Hematopoietic multipotent progenitor cell treated with erythropoietin and hydrocortisone succinate and interleukin-3 and kit ligand, for 8 days (in vitro differentiated cells): ENCODE measurements at regions not wholly inside any gene's neighbourhood (a gene's known extent, or its start where the extent isn't known, plus 50 kb on each side); places are given as distances from the start of the nearest gene placed in this dataset.
"Not testable (repeated sequence)": the region's sequence is repeated elsewhere in the genome, so short reads cannot be mapped to it uniquely, and the experiment has no call there.

Source experiments
- DNase-seq: peaks from one replicate; pipeline ENCODE4 v3.0.0-alpha.2; 2015

DNA sequence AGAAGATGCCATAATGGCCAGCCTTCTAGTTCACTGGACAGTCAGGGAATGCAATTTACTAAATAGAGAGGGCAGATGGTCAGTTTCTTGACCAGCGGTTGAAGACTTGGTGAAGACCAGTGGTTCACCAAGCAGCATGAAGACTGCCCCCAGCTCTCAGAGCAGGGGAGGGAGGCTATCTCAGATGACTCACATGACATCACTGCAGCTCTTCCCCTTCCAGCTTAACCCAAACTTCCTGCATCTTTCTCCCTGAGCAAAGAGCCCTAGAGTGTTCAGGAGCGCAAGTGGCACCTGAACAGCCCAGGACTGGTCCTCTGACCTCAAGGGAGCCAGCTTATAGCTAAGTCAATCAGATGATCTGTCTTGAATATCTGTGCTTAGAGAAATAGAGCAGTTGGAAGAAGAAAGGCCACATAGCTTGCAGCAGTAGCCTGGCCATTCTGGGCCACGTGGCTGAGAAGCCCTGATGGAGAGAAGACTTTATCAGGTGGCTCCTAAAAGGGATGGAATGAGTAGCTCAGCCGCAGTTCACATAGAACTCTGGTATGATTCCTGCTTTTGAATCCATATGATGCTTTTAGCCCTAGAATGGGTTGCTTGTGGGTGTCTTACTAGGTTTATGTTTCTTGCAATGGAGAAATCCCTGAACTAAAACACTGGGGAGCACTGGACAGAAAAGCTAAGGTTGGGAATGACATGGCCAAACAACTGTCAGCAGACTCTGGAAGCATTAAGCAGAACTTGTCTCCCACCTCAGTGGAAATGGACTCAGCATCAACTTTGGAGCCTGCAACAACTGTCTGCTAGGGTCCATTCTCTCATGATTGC lies 392.1 kb upstream of the CCL2 start:
- no peak for DNase-seq

DNA sequence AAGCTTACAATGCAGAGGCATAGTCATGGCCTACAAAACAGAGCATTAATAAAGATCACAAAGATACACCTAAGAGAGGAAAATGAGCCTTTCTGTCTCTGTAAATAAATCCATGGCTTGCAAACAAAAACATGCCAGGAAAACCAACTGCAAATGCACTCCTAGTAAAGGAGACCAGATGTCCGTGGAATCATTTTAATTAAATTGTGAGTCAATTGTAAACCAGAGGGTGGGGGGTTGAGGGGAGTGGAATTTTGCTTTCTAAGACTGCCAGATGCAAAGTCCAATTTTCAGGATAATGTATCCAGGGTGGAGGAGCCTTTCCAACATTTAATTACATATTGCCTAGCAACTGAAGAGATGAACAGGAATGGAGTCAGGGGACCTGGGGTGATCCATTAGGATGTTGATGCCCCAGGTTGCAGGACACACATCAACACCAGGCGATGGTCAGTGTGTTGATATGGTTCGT lies 390.3 kb upstream of the CCL2 start:
- no peak for DNase-seq

DNA sequence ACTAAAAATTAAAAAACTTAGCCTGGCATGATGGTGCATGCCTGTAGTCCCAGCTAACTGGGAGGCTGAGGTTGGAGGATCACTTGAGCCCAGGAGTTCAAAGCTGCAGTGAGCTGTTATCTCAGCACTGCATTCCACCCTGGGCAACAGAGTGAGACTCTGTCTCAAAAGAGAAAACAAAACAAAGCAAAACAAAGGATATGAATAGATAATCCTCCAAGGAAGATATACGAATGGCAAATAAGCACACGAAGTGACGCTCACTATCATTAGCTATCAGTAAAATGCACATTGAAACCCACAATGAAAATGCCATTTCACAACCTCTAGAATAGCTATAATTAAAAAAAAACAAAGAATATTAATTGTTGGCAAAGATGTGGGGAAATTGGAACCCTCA lies 386.2 kb upstream of the CCL2 start:
- peak; percentile 75 for DNase-seq

- peak; percentile 16 for DNase-seq
Observed at GRCh38 chr17:33870936-33871335, 384.1 kb upstream of the CCL2 start.

DNA sequence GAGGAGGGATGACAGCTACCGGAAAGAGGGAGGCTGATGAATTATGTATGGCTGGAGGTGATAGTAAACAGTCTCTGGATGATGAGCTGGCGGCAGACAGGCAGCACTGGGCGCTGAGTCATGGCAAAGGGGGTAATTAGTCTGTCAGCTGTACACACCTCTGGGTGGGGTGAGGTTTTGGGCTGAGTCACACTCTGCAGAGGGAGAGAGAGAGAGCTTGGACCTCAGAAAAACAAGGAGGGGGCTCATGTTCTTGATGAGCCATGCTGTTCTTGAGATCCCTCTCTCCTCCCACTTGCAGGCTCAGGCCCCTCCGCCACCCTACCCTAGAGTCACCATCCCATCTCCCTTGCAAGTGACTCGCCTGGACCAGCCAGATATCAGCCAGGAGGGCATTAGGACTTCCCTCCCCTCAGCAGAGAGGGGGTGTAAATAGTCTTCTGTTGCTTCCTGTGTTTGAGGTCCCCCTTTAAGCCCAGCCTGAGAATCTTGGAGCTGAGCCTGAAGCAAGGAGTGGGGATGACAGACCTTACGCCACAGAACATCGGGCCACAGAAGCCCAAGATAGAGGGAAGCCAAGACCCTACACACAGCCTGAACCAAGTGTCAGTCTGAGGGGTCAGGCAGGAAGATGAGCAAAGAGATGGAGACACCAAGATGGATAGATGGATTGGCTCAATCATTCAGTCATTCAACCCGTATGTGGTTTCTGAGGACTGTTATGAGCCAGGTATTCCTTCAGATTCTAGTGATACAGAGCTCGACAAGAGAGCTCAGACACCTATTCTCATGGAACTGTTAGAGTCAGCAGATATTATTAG lies 383.2 kb upstream of the CCL2 start:
- DNase-seq: peak; percentile 95

DNA sequence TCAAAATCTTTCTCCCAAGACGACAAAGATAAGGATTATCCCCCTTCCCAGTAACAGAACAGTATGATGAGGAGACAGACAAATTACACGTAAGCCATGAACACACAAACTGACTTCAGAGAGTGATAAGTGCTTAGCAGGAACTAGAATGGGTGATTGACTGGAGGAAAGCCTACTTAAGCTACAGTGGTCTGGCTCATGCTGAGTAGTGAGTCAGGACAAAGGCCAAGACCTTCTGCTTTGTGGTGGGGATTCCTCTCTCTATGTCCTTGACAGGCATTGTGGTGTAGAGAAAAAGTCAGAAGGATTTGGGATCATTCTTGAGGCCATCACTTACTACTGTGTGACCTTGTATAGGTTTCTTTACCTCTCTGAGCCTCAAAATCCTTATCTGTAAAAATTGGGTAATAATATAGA lies 381.9 kb upstream of the CCL2 start:
- DNase-seq: peak; percentile 36

- peak; percentile 98 for DNase-seq
Observed at GRCh38 chr17:33874617-33875060, 380.4 kb upstream of the CCL2 start.

DNA sequence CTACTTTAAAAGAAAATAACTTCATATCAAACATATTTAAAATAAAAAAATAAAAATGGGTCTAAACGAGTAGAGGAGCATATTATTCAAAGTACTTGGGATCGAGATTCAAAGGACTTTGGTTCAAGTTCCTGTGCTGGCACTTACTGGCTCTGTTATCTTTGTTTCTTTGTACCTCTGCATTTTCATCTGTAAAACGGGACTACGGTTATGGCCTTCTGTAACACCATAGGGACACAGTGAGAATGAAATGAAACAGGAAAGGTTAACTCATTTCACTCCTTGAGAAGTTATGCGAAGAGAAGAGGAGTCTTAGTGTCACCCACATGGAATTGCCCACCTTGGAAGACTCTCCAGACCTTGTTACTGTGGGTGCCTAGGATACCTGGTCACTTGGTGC lies 379.1 kb upstream of the CCL2 start:
- DNase-seq: no peak

GRCh38 chr17:33882273-33882672 lies 372.8 kb upstream of the CCL2 start:
- not testable (repeated sequence) for DNase-seq

- DNase-seq: not testable (repeated sequence)
Observed at GRCh38 chr17:33882677-33883076, 372.4 kb upstream of the CCL2 start.

DNA sequence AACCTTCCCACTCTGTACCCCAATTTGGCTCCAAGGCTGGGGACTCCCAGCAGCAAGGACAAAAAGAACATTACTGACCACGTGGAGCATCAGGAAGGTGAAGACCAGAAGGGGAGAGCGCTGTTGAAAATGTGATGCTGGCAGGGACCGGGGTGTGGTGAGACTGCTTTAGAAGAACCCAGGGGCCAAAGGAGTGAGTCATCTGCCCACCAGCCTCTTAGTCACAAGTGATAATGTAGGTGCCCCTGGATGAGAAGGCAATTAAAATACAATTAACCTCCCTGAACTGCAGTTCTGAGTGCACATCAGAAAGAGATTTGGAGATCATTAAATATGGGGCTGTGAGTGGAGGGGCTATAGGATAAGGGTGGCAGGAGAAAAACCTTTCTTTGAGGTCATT lies 366.6 kb upstream of the CCL2 start:
- peak; percentile 58 for DNase-seq

DNA sequence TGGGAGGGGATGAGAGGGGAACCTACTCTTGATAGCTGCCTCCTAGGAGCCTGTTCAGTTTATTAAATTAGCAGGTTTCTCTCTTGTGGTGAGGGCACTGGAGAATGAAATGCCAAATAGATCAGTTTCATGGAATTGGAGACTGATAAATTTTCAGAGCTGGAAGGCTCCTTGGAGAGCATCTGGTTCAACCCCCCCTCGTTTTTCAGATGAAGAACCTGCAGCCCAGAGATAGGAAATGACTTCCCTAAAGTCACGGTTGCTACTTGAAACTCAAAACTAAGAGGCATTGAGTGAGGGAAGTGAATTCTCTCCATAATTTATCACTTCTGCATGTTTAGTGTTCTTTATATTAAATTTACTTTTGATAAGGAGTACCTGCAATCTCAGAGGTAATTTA lies 366.0 kb upstream of the CCL2 start:
- DNase-seq: peak; percentile 76

DNA sequence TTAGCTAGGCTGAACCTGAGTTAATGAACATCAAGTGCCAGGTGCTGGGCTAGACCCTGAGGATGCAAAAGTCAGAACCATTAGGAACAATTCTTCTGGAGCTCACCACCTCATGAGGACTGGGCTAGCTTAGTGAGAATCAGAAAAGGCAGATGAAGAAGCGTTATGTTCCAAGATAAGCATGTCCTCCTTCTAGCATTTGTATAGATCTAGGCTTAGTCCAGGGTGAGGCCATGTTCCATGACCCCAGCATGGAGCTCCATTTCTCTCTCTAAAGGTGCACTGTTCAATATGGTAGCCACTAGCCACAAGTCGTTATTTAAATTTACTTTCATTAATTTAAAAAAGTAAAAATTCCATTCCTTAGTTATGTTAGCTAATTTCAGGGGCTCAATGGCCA lies 365.3 kb upstream of the CCL2 start:
- no peak for DNase-seq

- DNase-seq: no peak
Observed at GRCh38 chr17:33892717-33893591, 362.1 kb upstream of the CCL2 start.

DNA sequence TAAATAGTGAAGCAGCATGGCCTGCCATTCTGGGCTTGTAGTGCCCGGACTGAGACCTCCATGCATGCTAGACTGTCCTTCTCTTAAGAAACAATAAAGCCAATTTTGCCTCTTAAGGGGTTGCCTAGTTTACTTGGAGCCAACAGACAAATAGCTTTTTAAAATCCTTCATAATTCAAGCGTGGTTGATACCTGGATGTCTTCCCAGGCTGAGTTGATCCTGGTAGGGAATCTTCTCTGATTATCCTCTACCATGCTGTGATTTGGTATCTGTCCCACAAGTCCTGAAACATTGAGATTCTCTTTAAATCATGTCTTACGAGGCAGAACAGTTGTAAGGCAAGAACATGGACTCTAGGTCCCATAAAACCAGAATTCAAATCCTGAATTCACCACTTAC lies 359.6 kb upstream of the CCL2 start:
- DNase-seq: no peak

GRCh38 chr17:33896263-33896662 lies 358.8 kb upstream of the CCL2 start:
- DNase-seq: no peak

GRCh38 chr17:33901085-33901484 lies 354.0 kb upstream of the CCL2 start:
- DNase-seq: no peak

DNA sequence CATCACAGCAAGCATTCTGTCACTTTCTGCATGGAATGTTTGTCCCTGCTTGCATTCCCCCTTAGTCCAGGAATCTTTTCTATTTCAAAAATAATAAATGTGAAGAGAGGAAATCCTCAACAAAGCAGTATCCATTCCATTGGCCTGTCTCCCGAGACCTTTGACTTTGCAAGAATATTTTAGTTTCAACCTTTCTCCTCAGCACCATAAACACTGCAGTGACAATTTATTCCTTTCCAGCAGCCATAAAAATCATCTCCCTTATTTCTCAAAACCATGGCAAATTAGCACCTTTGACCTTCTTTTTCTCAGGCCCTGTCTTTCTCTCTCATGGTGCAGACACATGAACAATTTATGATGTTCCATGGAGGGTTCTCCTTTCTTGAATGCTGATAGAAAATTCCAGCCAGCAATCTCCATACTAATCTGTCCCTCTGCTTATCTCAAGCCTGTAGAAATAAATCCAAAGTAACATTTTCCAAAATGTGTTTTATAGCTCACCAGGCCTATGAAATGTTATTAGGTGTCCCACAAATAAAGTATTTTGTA lies 352.1 kb upstream of the CCL2 start:
- DNase-seq: no peak

DNA sequence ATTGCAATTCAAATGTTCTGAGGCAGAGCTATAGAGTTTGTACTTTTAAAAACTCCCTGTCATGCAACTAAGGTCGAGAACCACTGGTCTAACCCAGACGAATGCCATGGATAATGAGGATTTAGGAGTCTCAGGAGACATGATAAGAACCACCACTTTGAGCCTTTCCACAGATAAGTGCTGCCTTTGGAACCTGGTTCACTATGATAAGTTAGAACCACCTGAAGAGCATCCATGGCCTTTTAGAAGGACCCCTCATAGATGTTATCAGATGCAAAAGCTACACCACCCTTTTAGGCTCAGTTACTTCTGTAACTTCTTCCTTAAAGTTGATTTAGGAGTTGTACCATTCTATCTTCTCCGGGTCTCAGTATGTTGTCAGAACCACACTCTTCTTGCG lies 350.6 kb upstream of the CCL2 start:
- DNase-seq: peak; percentile 75

DNA sequence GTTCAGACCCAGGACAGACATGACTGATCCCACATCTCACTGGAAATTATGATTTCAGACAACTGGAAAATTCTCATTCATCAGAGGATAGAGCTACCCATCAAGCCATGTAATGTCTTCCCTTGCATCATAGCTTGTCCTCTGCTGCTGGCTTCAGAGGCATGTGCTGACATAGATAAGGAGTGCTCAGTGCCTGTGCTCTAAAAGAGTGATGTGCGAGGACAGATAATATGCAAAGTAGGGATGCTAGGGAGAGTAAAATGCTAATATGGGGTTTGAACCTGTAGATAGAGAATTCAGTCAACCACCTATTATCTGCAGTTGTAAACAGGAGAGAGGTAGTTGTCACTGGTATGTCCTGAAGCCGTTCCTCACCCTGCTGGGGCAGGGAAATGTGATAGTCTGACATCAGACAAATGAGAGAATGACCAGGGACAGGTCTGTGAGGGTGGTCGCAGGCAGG lies 349.7 kb upstream of the CCL2 start:
- DNase-seq: peak; percentile 98

DNA sequence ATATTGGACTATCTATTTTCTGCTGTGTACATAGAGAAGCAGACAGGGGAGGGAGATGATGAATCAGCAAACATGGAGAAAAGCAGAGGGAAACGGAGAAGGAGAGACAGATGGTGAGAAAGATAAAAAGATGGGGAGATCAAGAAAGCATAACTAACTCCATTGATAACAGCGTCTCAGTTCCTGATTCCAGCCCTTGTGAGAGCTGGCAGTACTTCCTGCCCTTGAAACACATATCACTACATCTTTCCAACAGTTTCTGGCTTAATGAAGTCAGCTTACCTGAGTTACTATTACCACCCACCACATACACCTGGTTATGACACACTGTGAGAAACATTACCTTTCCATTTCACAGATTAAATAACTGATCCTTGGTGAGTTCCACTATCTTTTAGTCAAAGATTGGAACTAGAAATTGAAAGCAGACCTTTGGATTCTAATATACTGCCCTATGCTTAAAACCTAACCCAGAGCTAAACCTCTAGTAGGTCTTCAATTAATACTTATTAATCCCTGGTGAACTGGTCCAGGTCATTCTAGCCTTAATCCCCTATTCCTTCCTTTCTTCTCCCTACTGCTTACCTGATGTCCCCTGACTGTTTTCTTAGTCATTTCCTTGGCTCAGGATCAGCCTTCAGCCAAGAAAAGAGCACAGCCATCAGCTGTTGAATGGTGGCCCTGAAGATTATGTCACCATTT lies 346.6 kb upstream of the CCL2 start:
- DNase-seq: peak; percentile 57
